ENCODE measurements at regions not wholly inside any gene's neighbourhood (a gene's known extent, or its start where the extent isn't known, plus 50 kb on each side); places are given as distances from the start of the nearest gene placed in this dataset.

GRCh38 chr2:7097353-7097895 lies 180.2 kb downstream of the RNF144A start (continued):
- TF ChIP-seq ZNF274 (IDR thresholded peaks at IDR 0.05; ENCODE audit: borderline replicate concordance, low read depth, low read length) (no peak), NCOR1 (IDR thresholded peaks at IDR 0.05) (no peak), ZNF449 (CRISPR knock-in tag; IDR thresholded peaks at IDR 0.05) (no peak), ATF4 (CRISPR knock-in tag; IDR thresholded peaks at IDR 0.05) (no peak), ZBTB1 (CRISPR knock-in tag; IDR thresholded peaks at IDR 0.05; ENCODE audit: borderline replicate concordance, low read depth) (no peak), NR3C1 (CRISPR knock-in tag; IDR thresholded peaks at IDR 0.05) (no peak), ZBTB43 (CRISPR knock-in tag; IDR thresholded peaks at IDR 0.05) (no peak), ZNF778 (CRISPR knock-in tag; IDR thresholded peaks at IDR 0.05) (no peak), EP300 (IDR thresholded peaks at IDR 0.05; ENCODE audit: low read length) (no peak), ASH1L (IDR thresholded peaks at IDR 0.05; ENCODE audit: borderline replicate concordance, low read depth, partially characterized antibody) (no peak), FOXA3 (CRISPR knock-in tag; conservative IDR thresholded peaks at IDR 0.05 in 1 of 2, IDR thresholded peaks at IDR 0.05 in 1 of 2) (no peak), ID3 (CRISPR knock-in tag; IDR thresholded peaks at IDR 0.05) (no peak), ID3 (tag; IDR thresholded peaks at IDR 0.05) (no peak), ZNF644 (tag; IDR thresholded peaks at IDR 0.05; ENCODE audit: low read depth) (no peak), GTF3C2 (IDR thresholded peaks at IDR 0.05; ENCODE audit: borderline replicate concordance, extremely low read depth, insufficient read length) (no peak), CREM (IDR thresholded peaks at IDR 0.05; ENCODE audit: low read depth) (peak; percentile 33; the same call in 1 of the 2 replicates), NFXL1 (CRISPR knock-in tag; IDR thresholded peaks at IDR 0.05) (no peak), HES1 (IDR thresholded peaks at IDR 0.05; ENCODE audit: low read depth) (no peak), SMARCB1 (IDR thresholded peaks at IDR 0.05; ENCODE audit: insufficient read length, low read depth) (no peak), CHD4 (IDR thresholded peaks at IDR 0.05; ENCODE audit: insufficient read depth, insufficient replicate concordance, low read depth, low read length, poor library complexity, severe bottlenecking) (no peak)

All from K562 (cell line).